HG03342 (cell line): ENCODE measurements at regions not wholly inside any gene's neighbourhood (a gene's known extent, or its start where the extent isn't known, plus 50 kb on each side); places are given as distances from the start of the nearest gene placed in this dataset.

ENCODE experiments used
- ATAC-seq: cut with Tn5 transposase; IDR thresholded peaks from one replicate; pipeline ENCODE4 v1.9.1; 2021; ENCODE audit warnings: mild to moderate bottlenecking, moderate library complexity; ENCODE audit not compliant: unreplicated experiment

DNA sequence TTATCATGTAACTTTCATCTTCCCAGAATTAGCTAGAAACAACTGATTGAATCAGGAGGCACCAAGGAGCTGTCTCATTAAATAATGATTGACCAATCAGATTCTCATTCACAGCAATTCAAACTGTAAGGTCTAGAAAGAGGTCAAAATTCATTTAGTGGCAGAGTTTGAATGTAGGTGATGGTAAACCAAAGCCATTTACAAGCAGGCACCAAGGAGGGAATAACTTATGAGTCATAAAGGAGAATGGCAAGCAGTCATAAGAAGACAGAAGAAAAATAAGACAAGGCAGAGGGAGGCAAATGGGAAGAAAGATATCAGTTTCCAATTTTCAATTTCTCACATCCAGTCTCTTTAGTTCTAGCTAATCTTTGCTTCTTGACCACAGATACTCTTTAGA, 52.9 kb upstream of the DEFB112 start:
- no peak for ATAC-seq

DNA sequence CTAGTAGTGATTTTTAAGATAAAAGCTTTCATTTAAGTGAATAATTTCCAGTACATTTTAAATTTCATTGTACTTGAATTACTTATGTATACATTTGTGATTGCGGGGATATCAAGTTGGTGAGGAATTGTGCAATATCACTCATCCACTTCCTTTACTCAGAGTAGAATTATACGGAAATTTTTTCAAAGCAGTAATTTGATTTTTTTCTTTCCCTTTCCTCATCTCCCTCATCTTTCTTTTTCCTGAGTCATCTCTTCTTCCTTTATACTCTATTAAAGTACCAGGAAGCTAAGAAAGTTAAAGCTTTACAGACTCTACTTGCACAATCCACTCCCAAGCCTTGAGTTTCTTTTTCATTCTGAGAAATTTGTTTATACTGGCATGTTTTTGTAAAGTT, 60.9 kb upstream of the DEFB112 start:
- no peak for ATAC-seq

DNA sequence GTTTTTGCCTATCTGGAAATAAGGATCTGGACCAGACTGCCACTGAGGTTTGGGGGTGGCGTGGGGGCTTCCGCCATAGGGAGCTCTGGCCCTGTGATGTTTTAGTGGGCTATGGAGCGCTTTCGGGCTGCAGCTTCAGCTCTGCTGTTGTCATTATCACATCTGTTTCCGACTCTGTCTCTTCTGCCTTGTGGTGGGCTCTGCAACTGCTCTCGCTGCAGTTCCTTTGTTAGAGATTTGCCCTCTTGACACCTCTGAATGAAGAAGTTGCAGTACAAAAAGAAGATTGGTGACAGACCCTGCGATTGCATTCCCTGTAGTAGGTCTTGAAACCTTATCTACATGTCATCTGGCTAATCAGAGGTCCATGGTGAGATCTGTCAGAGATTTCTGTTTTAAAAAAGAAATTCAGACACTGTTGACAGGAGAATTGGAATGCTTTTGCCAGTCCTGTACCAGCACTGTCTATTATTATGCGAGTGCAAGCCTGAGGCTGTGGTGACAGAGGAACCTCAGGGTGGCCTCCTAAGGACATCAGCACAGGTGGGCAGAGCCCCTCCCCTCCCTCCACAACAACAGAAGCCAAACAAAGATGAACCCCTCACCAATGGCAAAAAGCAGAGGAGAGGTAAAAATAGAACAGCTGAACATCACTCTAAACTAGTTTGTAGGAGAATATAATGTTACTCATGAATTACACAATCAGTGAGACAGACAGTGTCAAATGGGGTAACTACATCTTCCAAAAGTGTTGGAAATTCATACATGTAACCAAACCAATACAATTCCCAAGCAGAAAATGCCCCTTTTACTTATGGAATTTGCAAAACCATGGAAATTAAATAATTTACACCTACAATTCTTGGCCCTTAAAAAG, 63.5 kb upstream of the DEFB112 start:
- ATAC-seq: no peak

DNA sequence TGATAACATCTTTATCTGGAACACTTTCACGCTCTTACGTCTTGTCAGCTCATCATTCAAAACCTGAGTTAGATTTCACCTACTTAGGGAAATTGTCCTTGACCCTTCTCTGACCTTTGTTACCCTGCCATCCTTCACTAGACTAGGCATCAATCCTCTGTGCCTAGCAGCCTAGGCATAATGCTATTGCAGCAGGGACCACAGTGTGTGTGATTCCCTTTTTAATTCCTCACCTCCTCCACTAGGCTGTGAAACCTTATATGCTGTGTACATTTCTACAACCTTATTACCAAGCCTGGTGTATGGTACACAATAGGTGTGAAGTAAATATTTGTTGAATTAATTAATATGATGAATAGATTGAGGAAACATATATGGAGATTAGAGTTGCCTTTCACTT, 66.7 kb upstream of the DEFB112 start:
- ATAC-seq: no peak

DNA sequence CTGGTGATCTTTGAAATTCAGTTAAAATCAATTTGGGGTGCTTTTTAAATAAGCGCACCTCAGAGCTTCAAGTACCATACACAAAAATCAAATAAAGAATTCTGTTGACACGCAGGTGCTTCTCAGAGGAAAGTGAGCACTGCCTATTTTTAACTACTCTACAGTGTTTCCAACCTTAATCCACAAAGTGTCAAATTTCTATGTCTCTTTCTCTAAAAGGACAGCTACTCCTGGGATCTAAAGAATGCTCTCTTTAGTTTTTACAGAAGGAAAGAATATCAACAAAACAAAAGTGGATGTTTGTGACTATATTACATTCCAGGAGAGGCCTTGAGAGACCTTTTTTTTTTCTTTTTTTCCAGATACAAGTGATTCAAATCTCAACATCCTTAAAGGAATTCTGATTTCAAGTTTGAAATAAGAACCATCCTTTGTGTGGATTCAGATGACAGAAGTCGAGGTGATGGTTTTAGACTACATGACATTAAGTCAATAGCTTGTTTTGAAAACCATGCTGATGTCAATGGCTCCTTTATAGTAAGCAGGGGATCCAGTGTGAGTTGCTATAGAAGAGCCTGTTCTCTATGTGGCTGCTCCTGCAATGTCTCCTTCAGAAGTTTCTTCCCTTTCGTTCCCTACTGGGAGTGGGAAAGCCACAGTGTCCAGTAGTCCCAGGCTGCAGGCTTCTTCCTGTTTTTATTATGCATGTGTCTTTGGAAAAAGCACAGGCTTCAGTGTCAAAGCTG, 67.2 kb upstream of the DEFB112 start:
- no peak for ATAC-seq

DNA sequence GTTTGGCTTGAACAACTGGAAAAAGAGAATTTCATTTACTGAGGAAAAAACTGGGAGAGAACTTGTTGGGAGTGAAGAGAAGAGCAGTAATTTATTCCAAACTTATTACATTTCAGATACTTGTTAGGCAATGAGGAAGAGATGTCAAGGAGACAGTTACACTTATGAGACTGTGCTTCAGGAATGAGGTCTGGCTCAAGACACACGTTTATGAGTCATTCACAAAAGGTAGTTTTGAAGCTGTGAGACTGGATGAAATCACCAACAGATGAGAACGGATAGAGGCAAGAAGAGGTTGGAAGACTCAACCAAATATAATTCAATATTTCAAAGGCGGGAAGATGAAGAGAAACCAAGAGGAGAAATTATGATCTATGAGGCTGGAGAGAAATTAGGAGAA, 70.6 kb upstream of the DEFB112 start:
- no peak for ATAC-seq

DNA sequence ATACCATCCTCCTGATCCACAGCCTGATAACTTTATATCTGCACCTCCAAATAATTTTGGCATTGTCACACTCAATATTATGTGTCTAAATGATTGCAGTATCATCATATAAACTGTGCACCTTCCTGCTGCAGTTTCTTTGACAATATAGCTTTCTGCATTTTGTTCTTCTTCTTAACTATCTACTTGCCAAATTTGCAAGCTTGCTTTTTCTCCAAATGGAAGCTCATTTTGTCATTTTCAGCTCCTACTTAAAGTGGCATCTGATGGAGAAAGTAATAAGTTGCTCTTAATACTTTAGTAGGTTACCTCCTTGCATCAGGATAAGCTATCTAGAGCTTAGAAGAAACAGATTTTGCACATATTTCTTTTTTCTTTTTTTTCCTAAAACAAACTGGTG, 74.0 kb upstream of the DEFB112 start:
- ATAC-seq: no peak

DNA sequence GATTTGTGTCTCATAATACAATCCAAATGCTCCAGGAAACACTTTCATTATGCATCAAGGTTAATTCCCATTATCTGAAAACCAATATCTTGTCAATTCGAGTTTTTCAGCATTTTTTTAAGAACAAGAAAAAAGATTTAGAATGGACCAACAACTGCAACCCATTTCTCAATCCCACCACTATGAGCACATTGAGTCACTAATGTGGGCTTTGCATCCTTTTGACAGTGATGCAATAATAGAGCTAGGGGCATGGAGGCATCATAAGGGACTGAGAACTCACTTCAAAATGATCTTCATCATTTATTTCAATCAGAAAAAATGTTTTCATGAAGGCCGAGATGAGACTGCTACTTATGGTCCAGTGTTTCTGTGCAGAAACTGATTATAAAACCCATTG, 74.8 kb upstream of the DEFB112 start:
- ATAC-seq: no peak

DNA sequence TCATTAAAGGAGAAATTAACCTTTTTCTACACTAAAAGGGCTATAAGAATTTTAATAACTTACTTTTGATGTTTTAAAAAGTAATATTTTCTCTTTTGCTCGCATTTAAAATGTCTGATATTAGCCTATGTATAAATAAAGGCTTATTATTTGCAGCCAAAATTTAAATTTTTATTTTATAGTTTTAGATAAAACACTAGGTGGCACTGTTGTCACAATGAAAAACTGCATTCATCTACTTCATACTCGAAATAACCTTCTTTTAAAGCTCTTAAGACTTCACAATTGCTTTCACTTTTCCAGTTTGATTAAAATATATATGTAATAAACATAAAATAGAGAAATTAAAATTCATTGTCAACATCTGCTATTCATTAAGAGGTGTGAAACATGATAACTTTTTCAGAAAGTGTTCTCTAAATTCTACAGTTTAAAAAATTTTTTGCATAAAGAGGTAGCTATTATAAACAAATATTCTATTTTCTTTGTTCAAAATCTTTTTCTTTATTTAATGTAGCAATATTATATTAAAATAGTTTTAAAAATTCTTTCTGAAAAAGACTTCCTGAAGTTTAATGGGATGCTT, 78.8 kb upstream of the DEFB112 start:
- ATAC-seq: no peak

DNA sequence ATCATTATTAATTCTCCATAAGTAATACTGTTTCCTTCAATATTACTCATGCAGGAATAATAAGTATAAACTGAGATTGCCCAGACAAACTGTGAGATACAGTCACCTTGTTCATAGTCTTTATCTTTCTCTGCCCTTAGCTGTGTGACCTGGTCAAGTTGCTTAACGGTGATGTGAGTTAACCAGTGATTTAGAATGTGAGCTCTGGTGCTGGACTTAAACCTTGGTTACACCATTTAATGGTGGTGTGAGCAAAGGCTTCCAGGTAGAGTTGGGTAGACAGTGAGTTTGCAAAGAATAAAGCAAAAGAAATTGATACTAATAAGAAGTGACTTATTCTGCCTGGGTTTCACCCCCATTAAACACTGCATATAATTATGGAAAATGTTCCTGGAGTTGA, 86.2 kb upstream of the DEFB112 start:
- ATAC-seq: no peak

DNA sequence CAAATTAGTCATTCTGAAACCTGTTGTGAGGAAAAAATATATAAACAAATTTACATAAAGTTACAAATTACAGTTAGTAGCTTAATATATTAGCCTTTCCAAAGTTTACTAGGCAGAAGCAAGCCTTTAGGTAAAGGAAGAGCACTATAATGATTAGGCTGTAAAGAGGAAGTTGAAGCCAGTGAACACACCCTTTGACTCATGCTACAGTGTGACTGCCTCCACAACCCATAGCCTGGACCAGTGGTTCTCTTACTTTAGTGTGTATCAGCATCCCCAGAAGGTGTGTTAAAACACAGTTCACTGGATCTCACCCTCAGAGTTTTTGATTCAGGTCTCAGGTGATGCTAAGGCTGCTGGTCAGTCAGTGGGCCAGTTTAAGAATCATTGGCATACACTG, 91.4 kb upstream of the DEFB112 start:
- ATAC-seq: no peak

DNA sequence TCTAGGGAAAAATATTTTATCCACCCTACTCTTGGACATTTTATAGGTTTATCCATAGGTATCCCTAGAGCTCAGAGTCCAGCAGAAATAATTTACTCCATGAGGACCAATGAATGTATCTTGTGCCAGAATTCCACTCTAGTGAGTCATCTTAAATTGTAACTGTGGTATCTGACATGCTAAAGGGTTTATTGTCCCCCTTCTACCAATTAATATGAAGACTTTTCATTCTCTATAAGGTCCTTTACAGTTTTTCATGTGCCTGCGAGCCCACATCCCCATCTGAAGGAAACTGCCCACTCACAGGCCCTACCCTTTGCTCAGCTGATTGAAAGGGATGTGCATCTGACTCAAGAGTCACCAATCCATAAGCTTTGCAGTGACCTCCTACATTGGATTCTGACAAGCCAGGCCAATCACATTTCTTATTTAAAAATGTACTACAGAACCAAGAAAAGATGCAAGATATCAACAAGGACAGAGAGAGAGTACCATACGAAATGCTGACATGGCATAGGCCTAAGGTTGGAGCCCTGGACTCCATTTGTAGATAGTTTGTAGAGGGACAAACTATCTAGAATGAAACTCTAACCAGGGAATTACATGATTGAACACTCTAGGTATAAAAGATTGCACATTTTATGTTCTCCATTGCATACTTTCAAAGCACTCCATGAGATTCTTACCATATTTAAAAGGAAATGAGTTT, 93.4 kb upstream of the DEFB112 start:
- ATAC-seq: no peak

DNA sequence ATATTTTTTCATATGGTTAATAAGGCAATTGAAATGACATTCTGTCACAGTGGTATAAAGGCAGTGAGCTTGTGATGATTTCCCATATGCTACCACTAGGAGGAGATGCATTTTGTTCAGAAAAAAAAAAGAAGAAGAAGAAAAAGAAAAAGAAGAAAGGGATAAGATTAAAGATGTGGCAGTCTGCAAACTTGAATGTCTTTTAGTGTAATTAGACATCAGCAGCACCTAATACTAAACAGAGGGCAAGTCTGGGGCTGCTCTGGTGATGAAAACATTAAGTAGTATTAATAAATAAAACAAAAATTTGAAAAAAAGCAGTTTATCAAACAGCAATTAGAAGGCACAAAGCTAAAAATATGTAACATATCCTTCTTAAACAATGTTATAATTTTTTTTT, 95.4 kb upstream of the DEFB112 start:
- no peak for ATAC-seq

DNA sequence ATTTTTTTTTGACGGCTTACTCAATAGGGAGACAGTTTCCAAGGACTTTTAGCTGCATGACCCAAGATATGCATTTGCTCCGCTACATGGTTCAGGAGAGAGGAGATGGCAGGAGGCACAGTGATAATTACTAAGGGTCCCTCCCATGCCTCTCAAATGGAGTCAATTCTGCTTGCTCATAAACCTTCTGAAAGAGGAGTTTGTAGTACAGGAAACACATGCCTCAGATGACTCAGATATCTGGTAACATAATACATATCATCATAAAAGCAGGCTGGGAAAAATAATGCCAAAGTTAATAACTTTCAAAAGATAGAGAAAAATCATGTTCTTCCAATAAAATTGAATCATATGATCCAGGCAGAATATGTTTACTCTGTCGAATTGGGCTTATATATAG, 97.6 kb upstream of the DEFB112 start:
- no peak for ATAC-seq

DNA sequence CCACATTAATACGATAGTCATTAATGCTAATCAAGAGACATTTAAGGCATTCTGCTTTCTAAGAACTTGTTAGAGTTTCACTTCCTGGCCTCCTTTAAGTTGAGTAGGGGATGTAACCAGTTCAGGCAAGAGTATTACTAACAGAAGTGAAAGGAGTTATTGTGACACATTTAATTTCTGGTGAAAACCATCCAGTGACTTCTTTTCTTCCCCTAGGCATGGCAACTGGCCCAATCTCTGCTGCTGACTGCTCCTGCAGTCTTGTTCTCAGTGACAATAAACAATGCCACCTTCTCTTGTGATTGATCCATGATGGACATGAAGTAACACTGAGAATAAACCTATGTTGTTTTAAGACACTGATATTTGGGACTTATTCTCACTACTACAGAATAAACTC, 130.9 kb upstream of the DEFB112 start:
- no peak for ATAC-seq

DNA sequence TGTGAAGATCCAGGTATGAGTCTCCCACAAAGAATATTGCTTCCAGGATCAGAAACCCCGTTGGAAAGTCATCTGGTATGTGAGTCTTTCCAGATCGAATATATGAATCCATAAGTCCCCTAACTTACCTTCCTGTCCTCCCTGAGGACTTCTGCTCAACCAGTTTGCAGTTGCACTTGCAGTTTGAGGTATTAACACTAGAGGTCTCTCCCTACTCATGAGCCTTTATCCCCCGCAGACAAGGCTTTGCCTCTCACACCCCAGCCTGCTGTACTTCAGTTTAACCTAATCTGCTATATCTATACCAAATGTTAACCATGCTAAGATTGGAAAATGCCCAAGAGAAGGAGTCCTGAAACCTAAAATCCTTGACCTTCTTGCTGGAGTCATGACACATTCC, 135.3 kb upstream of the DEFB112 start:
- ATAC-seq: no peak

DNA sequence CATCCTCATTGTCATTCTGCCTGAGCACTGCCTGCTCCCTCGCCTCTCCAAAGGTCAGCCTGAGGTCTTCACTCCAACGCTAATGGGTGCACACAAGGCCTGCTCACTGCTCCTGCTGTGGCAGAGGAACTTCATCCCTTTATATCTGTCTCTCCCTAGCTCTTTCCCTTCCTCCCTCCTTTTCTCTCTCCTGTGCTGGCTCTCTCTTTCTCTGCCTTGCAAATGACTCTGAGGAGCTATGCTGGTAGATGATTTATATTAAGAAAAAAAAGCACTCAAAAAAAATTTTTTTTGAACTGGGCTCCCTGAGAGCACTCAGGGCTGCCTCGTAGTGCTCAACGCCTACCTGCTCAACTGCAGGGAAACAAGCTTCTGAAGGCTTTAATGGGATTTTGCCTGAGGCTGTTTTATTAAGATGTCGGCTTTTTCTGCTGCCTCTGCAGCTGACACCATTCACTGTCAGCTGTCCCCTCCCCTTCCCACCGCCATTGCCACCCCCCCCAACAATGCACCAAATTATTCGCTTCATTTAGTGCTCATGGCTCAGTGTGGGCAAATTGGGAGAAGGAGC, 137.7 kb upstream of the DEFB112 start:
- no peak for ATAC-seq

DNA sequence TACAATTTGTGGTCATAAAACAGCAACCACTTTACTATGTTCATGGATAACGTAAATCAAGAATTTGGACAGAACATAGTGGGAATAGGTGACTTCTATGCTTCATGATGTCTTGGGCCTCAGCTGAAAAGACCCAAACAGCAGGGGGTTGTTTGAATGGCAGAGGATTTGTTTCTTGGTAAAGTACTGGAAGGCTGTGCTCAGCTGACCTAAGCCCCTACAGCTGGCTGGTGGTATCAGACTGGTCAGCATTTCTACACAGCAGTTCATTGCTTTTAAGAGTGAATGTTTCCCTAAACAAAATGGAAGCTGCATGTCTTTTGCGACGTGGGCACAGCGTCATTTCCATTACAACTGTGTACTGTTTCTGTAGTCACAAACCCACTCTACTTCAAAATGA, 148.5 kb upstream of the DEFB112 start:
- no peak for ATAC-seq

DNA sequence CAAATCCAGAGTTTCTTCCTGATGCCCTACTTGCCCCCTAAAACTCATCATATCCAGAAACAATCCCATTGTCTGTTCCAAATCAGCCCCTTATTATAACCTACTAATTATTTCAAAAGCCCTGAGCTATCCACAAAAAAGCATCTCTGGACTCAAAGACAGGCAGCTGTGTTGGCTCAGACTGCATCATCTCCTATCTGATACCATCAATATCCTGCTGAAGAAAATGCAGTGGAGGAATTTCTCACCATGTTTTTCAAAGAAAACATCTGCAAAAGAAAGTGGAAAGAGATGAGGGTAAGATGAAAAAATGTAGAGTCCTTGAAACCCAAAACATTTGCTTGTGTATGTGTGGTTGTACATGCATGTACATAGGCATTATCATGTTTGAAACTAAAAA, 153.0 kb upstream of the DEFB112 start:
- ATAC-seq: no peak

DNA sequence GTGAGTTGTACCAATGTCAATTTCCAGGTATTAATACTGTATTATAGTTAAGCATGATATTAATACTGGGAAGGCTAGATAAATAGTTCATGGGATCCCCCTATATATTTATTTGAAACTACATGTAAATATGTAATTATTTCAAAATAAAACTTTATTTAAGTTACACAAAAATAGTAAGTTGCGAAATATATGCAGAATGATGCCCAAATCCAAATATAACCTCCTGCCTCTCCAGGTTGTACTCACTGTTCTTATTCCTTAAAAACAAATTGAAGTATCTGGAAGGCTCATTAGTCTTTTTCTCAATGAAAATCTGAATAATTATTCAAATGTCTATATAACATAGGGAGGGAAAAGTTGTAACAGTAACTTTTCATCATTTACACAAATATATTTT, 161.9 kb upstream of the DEFB112 start:
- no peak for ATAC-seq

DNA sequence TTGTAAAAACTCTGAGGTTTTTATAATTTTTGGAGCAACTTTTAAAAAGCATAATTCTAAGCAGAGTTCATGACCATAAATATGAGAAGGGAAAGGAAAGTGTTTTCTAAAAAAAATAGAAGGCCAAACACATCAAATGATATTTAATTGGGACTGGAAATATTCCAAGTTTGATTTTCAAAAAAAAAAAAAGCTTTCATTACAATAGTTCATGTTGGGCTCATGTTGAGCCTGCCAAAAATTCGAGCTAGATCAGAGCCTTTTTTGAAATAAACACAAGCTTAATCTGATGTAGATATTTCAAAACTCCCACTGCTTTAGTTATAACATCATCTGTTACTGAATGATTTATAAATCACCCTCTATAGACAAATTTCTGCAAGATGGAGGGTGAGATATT, 163.4 kb upstream of the DEFB112 start:
- ATAC-seq: no peak
